ENCODE measurements at regions not wholly inside any gene's neighbourhood (a gene's known extent, or its start where the extent isn't known, plus 50 kb on each side); places are given as distances from the start of the nearest gene placed in this dataset.

DNA sequence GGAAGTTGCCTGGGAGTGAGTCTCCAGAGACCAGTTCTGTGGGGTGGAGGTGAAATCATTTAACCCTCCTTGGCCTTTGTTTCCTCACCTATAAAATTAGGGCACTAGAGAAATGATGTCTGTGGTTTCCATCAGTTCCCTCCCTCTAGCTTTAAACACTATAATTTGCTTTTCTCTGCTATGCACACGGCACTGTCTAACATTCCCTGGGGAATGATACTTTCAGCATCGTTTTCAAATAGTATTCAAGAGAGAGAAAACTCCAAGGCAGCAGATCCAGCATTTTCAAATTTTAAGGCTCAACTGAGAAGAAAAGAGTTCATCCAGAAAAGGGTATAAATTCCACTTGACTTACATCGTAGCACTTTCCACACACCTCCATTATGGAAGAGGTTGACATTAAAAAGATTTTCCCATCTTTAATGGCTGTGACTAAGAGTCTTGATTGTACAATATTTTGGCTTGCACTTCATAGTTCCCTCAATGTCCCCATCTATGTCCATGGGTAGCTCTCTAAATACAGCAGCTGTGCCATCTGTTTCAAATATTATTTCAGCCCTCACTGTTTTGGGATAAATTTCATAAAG is 137.7 kb upstream of the ZPLD1 start:
- TF ChIP-seq, protein P1, sequence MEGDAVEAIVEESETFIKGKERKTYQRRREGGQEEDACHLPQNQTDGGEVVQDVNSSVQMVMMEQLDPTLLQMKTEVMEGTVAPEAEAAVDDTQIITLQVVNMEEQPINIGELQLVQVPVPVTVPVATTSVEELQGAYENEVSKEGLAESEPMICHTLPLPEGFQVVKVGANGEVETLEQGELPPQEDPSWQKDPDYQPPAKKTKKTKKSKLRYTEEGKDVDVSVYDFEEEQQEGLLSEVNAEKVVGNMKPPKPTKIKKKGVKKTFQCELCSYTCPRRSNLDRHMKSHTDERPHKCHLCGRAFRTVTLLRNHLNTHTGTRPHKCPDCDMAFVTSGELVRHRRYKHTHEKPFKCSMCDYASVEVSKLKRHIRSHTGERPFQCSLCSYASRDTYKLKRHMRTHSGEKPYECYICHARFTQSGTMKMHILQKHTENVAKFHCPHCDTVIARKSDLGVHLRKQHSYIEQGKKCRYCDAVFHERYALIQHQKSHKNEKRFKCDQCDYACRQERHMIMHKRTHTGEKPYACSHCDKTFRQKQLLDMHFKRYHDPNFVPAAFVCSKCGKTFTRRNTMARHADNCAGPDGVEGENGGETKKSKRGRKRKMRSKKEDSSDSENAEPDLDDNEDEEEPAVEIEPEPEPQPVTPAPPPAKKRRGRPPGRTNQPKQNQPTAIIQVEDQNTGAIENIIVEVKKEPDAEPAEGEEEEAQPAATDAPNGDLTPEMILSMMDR (IDR thresholded peaks at IDR 0.05) = no peak
- no peak for TF ChIP-seq POLR2A (IDR thresholded peaks at IDR 0.05)

Data from right lobe of liver (tissue), 4 donors.